ENCODE measurements at regions not wholly inside any gene's neighbourhood (a gene's known extent, or its start where the extent isn't known, plus 50 kb on each side); places are given as distances from the start of the nearest gene placed in this dataset.
A peak's percentile ranks its signal among the peaks of the same experiment; 100 is the strongest.
"Not testable (repeated sequence)": the region's sequence is repeated elsewhere in the genome, so short reads cannot be mapped to it uniquely, and the experiment has no call there.

DNA sequence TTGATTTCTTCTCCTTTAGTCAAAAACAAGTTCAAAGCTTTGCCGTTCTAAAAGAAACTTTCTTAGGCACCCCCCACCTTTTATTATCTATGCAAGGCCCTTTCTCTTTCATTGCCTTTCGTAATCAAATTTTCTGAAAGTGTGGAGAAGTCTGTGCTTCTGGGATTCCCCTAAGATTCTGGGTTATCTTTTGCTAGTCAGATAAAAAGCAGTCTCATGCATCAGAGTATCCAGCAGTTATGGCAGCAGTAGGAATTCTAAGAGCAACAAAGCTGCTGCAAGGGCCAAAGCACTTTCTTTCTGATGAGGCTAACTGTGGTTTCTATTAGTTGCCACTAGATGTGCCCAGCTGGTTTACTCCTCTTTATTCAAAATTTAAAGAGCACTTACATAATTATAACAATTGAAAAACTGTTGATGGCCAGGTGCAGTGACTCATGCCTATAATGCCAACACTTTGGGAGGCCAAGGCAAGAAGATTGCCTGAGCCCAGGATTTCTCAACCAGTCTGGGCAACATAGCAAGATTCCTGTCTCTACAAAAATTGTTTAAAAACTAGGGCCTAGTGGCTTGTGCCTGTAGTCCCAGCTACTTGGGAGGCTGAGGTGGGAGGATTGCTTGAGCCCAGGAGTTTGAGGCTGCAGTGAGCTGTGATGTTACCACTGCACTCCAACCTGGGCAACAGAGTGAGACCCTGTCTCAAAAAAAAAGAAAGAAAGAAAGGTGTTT, 296.2 kb downstream of the PAPSS1 start:
- H3K4me3 ChIP-seq (ENCODE audit: low read depth, low read length): no peak overlapping the region
- TF ChIP-seq, protein P1, sequence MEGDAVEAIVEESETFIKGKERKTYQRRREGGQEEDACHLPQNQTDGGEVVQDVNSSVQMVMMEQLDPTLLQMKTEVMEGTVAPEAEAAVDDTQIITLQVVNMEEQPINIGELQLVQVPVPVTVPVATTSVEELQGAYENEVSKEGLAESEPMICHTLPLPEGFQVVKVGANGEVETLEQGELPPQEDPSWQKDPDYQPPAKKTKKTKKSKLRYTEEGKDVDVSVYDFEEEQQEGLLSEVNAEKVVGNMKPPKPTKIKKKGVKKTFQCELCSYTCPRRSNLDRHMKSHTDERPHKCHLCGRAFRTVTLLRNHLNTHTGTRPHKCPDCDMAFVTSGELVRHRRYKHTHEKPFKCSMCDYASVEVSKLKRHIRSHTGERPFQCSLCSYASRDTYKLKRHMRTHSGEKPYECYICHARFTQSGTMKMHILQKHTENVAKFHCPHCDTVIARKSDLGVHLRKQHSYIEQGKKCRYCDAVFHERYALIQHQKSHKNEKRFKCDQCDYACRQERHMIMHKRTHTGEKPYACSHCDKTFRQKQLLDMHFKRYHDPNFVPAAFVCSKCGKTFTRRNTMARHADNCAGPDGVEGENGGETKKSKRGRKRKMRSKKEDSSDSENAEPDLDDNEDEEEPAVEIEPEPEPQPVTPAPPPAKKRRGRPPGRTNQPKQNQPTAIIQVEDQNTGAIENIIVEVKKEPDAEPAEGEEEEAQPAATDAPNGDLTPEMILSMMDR (IDR thresholded peaks at IDR 0.05; ENCODE audit: low read depth, low read length, missing control alignments): no peak
- no peak overlapping the region for H3K27ac ChIP-seq
- H3K27me3 ChIP-seq (replicated peaks): no peaks in the 10 kb centered on the region
- in situ Hi-C loops (cut with HindIII; ENCODE audit: low pct_ligation_motif_present, low sequenced_read_pairs): no loop called here
- peak; percentile 4 for DNase-seq
- H3K36me3 ChIP-seq (replicated peaks): no peaks in the 10 kb centered on the region

DNA sequence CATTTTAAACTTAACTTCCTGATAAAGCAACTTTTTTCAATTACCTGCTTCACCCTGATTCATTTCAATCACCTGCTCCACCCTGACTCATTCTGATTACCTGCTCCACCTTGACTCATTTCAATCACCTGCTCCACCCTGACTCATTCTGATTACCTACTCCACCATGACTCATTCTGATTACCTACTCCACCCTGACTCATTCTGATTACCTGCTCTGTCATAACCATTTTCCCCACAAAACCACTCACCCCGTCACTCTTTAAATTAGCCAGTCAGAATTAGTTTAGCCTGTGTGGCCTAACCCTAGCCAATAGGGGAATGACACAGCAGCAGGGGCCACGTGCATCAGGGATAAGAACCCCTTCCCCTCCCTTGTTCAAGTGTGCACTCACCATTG, 300.5 kb downstream of the PAPSS1 start:
- DNase-seq; in situ Hi-C loops (cut with HindIII; ENCODE audit: low pct_ligation_motif_present, low sequenced_read_pairs): not testable (repeated sequence)

DNA sequence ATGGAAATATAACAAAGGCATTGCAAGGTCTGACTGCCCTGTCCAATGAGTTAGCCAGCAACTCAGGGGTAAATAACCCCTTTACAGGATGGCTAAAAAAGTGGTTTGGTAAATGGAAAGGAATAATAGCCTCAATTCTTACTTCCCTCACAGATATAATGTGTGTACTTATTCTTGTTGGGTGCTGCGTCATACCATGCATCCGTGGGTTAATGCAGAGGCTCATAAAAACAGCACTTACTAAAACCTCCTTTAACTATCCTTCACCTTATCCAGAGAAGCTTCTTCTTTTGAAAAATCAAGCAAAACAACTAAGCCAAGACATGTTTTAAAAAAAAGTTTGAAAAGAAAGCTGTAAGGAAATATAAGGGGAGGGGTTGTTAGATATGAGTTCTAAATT, 301.0 kb downstream of the PAPSS1 start:
- H3K27me3 ChIP-seq (replicated peaks): no peaks in the 10 kb centered on the region
- H3K4me3 ChIP-seq (ENCODE audit: low read depth, low read length): no peak overlapping the region
- DNase-seq: no peak
- no peak overlapping the region for H3K27ac ChIP-seq
- no peaks in the 10 kb centered on the region for H3K36me3 ChIP-seq (replicated peaks)
- TF ChIP-seq, protein P1 (IDR thresholded peaks at IDR 0.05; ENCODE audit: low read depth, low read length, missing control alignments): no peak
- in situ Hi-C loops (cut with HindIII; ENCODE audit: low pct_ligation_motif_present, low sequenced_read_pairs): no loop called here

More for the DNA sequence above, 300.5 kb downstream of the PAPSS1 start:
- H3K36me3 ChIP-seq (replicated peaks); H3K27ac ChIP-seq; H3K4me3 ChIP-seq (ENCODE audit: low read depth, low read length); H3K27me3 ChIP-seq (replicated peaks): not testable (repeated sequence)

DNA sequence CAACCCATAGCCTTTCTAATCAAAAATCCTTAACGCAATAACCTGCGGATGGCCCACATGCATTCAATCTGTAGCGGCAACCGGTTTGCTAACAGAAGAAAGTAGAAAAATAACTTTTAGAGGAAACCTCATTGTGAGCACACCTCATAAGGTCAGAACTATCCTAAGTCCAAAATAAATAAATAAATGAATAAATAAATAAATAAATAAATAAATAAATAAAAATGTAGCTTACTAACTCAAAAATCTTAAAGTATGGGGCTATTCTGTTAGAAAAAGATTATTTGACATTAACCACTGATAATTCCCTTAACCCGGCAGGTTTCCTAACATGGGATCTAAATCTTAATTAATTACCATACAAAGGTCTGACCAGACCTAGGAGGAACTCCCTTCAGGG, 304.5 kb downstream of the PAPSS1 start:
- H3K36me3 ChIP-seq (replicated peaks); DNase-seq; H3K27me3 ChIP-seq (replicated peaks); H3K4me3 ChIP-seq (ENCODE audit: low read depth, low read length); in situ Hi-C loops (cut with HindIII; ENCODE audit: low pct_ligation_motif_present, low sequenced_read_pairs); H3K27ac ChIP-seq: not testable (repeated sequence)

DNA sequence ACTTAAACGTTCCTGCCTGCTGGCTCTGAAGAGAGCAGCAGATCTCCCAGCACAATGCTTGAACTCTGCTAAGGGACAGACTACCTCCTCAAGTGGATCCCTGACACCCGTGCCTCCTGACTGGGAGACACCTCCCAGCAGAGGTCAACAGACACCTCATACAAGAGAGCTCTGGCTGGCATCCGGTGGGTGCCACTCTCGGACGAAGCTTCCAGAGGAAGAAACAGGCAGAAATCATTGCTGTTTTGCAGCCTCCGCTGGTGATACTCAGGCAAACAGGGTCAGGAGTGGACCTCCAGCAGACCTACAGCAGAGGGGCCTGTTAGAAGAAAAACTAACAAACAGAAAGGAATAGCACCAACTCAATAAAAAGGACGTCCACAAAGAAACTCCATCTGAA, 310.2 kb downstream of the PAPSS1 start:
- H3K27me3 ChIP-seq (replicated peaks); in situ Hi-C loops (cut with HindIII; ENCODE audit: low pct_ligation_motif_present, low sequenced_read_pairs): not testable (repeated sequence)

DNA sequence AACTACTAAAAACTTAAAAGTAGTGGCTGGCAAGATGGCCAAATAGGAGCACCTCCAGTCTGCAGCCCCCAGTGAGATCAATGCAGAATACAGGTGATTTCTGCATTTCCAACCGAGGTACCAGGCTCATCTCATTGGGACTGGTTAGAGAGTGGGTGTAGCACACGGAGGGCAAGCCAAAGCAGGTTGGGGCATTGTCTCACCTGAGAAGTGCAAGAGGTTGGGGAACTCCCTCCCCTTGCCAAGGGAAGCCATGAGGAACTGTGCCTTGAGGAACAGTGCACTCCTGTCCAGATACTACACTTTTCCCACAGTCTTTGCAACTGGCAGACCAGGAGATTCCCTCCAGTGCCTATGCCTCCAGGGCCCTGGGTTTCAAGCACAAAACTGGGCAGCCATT, 311.1 kb downstream of the PAPSS1 start:
- Histone ChIP-seq H3K4me3 (ENCODE audit: low read depth, low read length) (no peak overlapping the region), H3K36me3 (replicated peaks) (no peaks in the 10 kb centered on the region), H3K27ac (no peak overlapping the region), H3K27me3 (replicated peaks) (no peaks in the 10 kb centered on the region)
- in situ Hi-C loops (cut with HindIII; ENCODE audit: low pct_ligation_motif_present, low sequenced_read_pairs): no loop called here
- TF ChIP-seq, protein P1 (IDR thresholded peaks at IDR 0.05; ENCODE audit: low read depth, low read length, missing control alignments): no peak
- no peak for DNase-seq

More for the DNA sequence above, 310.2 kb downstream of the PAPSS1 start:
- not testable (repeated sequence) for DNase-seq; H3K4me3 ChIP-seq (ENCODE audit: low read depth, low read length); H3K27ac ChIP-seq; H3K36me3 ChIP-seq (replicated peaks)

DNA sequence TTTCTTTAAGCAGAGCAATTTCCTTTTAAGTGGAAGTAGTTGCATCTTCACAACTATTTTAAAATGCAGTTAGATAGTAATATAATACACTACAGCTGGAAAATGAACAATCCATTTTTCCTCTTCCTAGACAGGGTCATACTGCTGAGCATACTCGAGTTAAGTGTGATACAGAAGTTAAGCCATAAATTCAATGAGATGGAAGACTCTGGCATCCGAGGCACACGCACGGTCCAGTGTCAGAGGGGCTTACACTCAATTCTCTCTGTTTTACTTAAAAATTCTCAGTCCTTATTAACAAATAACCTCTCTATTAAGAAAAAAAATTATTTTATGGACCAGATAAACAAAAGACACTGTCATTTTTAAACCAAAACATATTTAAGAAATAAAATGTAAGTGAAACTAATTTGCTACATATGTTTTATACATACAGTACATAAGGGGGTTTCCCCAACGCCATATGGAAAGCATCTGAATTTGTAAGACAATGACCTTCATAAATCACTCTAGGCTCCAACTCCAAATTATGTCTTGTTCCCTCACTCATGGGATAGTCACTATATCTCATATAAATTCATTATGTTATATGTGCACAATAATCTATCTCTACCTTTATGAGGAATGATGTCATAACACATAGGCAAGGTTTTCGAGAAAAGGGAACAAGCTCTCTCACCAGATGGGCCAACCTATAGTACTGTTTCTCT, 315.3 kb downstream of the PAPSS1 start:
- Histone ChIP-seq H3K4me3 (ENCODE audit: low read depth, low read length) (no peak overlapping the region), H3K36me3 (replicated peaks) (no peaks in the 10 kb centered on the region), H3K27me3 (replicated peaks) (no peaks in the 10 kb centered on the region), H3K27ac (no peak overlapping the region)
- TF ChIP-seq, protein P1 (IDR thresholded peaks at IDR 0.05; ENCODE audit: low read depth, low read length, missing control alignments): no peak
- DNase-seq: no peak
- in situ Hi-C loops (cut with HindIII; ENCODE audit: low pct_ligation_motif_present, low sequenced_read_pairs): no loop called here
